ENCODE measurements at regions not wholly inside any gene's neighbourhood (a gene's known extent, or its start where the extent isn't known, plus 50 kb on each side); places are given as distances from the start of the nearest gene placed in this dataset.

DNA sequence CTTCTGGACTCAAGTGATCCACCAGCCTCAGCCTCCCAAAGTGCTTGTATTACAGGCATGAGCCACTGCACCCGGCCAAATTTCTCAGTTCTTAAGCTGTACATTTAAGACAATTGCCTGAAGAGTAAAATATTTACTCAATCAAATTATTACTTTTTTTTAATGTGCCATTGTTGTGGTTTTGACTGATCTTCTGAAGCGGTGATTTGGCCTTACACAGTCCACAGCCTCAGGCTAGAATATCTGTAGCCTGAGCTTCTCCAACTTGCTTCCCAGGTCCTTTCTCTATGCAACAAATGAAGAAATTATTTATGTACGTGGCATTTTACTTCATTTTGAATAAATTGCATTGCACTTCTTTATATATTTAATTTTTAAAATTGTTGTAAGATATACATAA, 281.3 kb downstream of the KLF5 start:
- no peak overlapping the region for H3K27ac ChIP-seq
- CTCF ChIA-PET, result interaction anchor here (0.5 kb wide), 1 partner anchor 531 kb away, joined by 5 read pairs; no protein-coding TSS in a partner anchor
- POLR2A ChIA-PET (ENCODE audit: low non-redundant PET), result no interaction called here
- DNase-seq (ENCODE audit: low spot score), result no peak
- TF ChIP-seq, protein P1, sequence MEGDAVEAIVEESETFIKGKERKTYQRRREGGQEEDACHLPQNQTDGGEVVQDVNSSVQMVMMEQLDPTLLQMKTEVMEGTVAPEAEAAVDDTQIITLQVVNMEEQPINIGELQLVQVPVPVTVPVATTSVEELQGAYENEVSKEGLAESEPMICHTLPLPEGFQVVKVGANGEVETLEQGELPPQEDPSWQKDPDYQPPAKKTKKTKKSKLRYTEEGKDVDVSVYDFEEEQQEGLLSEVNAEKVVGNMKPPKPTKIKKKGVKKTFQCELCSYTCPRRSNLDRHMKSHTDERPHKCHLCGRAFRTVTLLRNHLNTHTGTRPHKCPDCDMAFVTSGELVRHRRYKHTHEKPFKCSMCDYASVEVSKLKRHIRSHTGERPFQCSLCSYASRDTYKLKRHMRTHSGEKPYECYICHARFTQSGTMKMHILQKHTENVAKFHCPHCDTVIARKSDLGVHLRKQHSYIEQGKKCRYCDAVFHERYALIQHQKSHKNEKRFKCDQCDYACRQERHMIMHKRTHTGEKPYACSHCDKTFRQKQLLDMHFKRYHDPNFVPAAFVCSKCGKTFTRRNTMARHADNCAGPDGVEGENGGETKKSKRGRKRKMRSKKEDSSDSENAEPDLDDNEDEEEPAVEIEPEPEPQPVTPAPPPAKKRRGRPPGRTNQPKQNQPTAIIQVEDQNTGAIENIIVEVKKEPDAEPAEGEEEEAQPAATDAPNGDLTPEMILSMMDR (conservative IDR thresholded peaks at IDR 0.05; ENCODE audit: low read depth), result no peak

DNA sequence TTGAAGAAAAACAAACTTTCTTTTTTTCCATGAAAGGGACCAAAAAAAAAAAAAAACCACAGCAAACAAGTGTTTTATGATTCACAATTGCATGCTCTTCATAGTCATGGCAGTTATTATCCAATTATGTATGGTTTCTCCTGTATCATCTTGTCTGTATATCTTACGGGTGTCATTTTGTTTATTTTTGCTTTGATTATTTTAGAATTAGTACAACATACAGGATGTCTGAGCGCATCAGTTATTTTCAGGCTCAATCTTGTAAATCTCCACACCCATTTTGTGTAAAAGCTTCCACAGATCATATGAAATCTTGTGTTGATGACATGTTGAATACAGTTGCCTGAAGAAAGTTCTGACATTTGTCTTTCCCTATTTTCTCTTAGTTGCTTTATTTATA, 280.3 kb downstream of the KLF5 start:
- TF ChIP-seq, protein P1 (conservative IDR thresholded peaks at IDR 0.05; ENCODE audit: low read depth), result no peak
- H3K27ac ChIP-seq, result no peak overlapping the region
- POLR2A ChIA-PET (ENCODE audit: low non-redundant PET), result no interaction called here
- CTCF ChIA-PET, result no interaction called here
- no peak for DNase-seq (ENCODE audit: low spot score)

GRCh38 chr13:73338389-73338788, 279.6 kb downstream of the KLF5 start:
- TF ChIP-seq, protein P1 (conservative IDR thresholded peaks at IDR 0.05; ENCODE audit: low read depth), result no peak
- POLR2A ChIA-PET (ENCODE audit: low non-redundant PET), result no interaction called here
- DNase-seq (ENCODE audit: low spot score), result peak; percentile 20
- CTCF ChIA-PET, result no interaction called here
- H3K27ac ChIP-seq, result no peak overlapping the region

GRCh38 chr13:73337532-73337931, 278.7 kb downstream of the KLF5 start:
- DNase-seq (ENCODE audit: low spot score), result peak; percentile 28
- TF ChIP-seq, protein P1 (conservative IDR thresholded peaks at IDR 0.05; ENCODE audit: low read depth), result no peak
- POLR2A ChIA-PET (ENCODE audit: low non-redundant PET), result no interaction called here
- CTCF ChIA-PET, result interaction anchor here (0.6 kb wide), 1 partner anchor 251 kb away, joined by 3 read pairs; no protein-coding TSS in a partner anchor
- H3K27ac ChIP-seq, result no peak overlapping the region

GRCh38 chr13:73336773-73337172, 278.0 kb downstream of the KLF5 start:
- TF ChIP-seq, protein P1 (conservative IDR thresholded peaks at IDR 0.05; ENCODE audit: low read depth), result no peak
- CTCF ChIA-PET, result interaction anchor here (0.6 kb wide), 1 partner anchor 340 kb away, joined by 3 read pairs; no protein-coding TSS in a partner anchor
- POLR2A ChIA-PET (ENCODE audit: low non-redundant PET), result no interaction called here
- H3K27ac ChIP-seq, result no peak overlapping the region
- DNase-seq (ENCODE audit: low spot score), result peak; percentile 26

- ChIA-PET CTCF (interaction anchor here (0.6 kb wide), 1 partner anchor 94 kb away, joined by 3 read pairs; no protein-coding TSS in a partner anchor), POLR2A (ENCODE audit: low non-redundant PET) (no interaction called here)
- DNase-seq (ENCODE audit: low spot score), result no peak
- peak overlapping the region; percentile 91 for H3K27ac ChIP-seq
- TF ChIP-seq, protein P1 (conservative IDR thresholded peaks at IDR 0.05; ENCODE audit: low read depth), result no peak
Measured at GRCh38 chr13:73335944-73336343, 277.1 kb downstream of the KLF5 start.

Data from RWPE1 (cell line).